Liver (tissue), 8 donors: ENCODE measurements at regions not wholly inside any gene's neighbourhood (a gene's known extent, or its start where the extent isn't known, plus 50 kb on each side); places are given as distances from the start of the nearest gene placed in this dataset.

Experiments used
- DNase-seq: peaks from one replicate; pipeline ENCODE4 v3.0.0-alpha.2; 2017; ENCODE audit warnings: low spot score
- H3K27ac ChIP-seq, 2 donors: one replicate each; pipeline ENCODE4 v1.7.0; 2013; ENCODE audit warnings: inconsistent platforms in 2 of 2, low read length in 2 of 2, control low read depth in 1 of 2, low read depth in 1 of 2, mild to moderate bottlenecking in 1 of 2
- H3K27me3 ChIP-seq, 4 donors: one replicate each; pipeline versions ENCODE4 v1.6.1 to v1.7.0; 2013; ENCODE audit warnings: low read length in 3 of 4, inconsistent platforms in 1 of 4, mild to moderate bottlenecking in 1 of 4, moderate library complexity in 1 of 4; ENCODE audit not compliant: control insufficient read depth in 4 of 4, insufficient read depth in 4 of 4
- H3K36me3 ChIP-seq, 4 donors: one replicate each; pipeline versions ENCODE4 v1.6.1 to v1.7.0; 2013; ENCODE audit warnings: low read length in 3 of 4, mild to moderate bottlenecking in 3 of 4, low read depth in 1 of 4, moderate library complexity in 1 of 4; ENCODE audit not compliant: control insufficient read depth in 4 of 4, insufficient read depth in 3 of 4
- H3K4me1 ChIP-seq, 4 donors: one replicate each; pipeline versions ENCODE4 v1.6.1 to v1.7.0; 2013; ENCODE audit warnings: low read length in 3 of 4, mild to moderate bottlenecking in 3 of 4, moderate library complexity in 1 of 4; ENCODE audit not compliant: control insufficient read depth in 4 of 4, insufficient read depth in 4 of 4
- H3K4me3 ChIP-seq, 3 donors: one replicate each; pipeline versions ENCODE4 v1.6.1 to v1.7.0; 2013; ENCODE audit warnings: low read length in 3 of 3, control low read depth in 1 of 3, low read depth in 1 of 3, mild to moderate bottlenecking in 1 of 3
- H3K9ac ChIP-seq, 2 donors: one replicate each; pipeline ENCODE4 v1.7.0; 2013; ENCODE audit warnings: low read length in 2 of 2, mild to moderate bottlenecking in 2 of 2, moderate library complexity in 2 of 2, control low read depth in 1 of 2, low read depth in 1 of 2
- H3K9me3 ChIP-seq, 4 donors: one replicate each; pipeline versions ENCODE4 v1.6.1 to v1.7.0; 2013; ENCODE audit warnings: low read length in 3 of 4; ENCODE audit not compliant: control insufficient read depth in 4 of 4
- EGR1 ChIP-seq, 2 donors: IDR thresholded peaks; 2 replicates each; pipeline ENCODE4 v1.6.1; 2016 to 2018; ENCODE audit warnings: antibody characterized with exemption in 2 of 2, low read depth in 2 of 2
- FOXA1 ChIP-seq: IDR thresholded peaks from 2 replicates; pipeline ENCODE4 v1.6.1; 2016; ENCODE audit warnings: antibody characterized with exemption
- FOXA2 ChIP-seq: IDR thresholded peaks from 2 replicates; pipeline ENCODE4 v1.6.1; 2016; ENCODE audit warnings: antibody characterized with exemption
- GABPA ChIP-seq, 2 donors: IDR thresholded peaks in 1 of 2; conservative IDR thresholded peaks in 1 of 2; 2 replicates each; pipeline ENCODE4 v1.6.1; 2016; ENCODE audit warnings: antibody characterized with exemption in 2 of 2, mild to moderate bottlenecking in 1 of 2, moderate library complexity in 1 of 2
- HNF4A ChIP-seq, 2 donors: conservative IDR thresholded peaks; 2 replicates each; pipeline ENCODE4 v1.6.1; 2016; ENCODE audit warnings: antibody characterized with exemption in 2 of 2, mild to moderate bottlenecking in 2 of 2
- HNF4G ChIP-seq: IDR thresholded peaks from 2 replicates; pipeline ENCODE4 v1.6.1; 2016; ENCODE audit warnings: antibody characterized with exemption
- JUND ChIP-seq, 2 donors: IDR thresholded peaks; 2 replicates each; pipeline ENCODE4 v1.6.1; 2016; ENCODE audit warnings: antibody characterized with exemption in 2 of 2
- NR2F2 ChIP-seq: IDR thresholded peaks from 2 replicates; pipeline ENCODE4 v1.6.1; 2016; ENCODE audit warnings: antibody characterized with exemption
- RAD21 ChIP-seq, 2 donors: IDR thresholded peaks; 2 replicates each; pipeline ENCODE4 v1.6.1; 2016; ENCODE audit warnings: antibody characterized with exemption in 2 of 2, mild to moderate bottlenecking in 2 of 2
- RXRA ChIP-seq, 2 donors: IDR thresholded peaks; 2 replicates each; pipeline ENCODE4 v1.6.1; 2017 to 2018; ENCODE audit warnings: antibody characterized with exemption in 2 of 2, mild to moderate bottlenecking in 1 of 2
- SP1 ChIP-seq: IDR thresholded peaks from 2 replicates; pipeline ENCODE4 v1.6.1; 2018; ENCODE audit warnings: antibody characterized with exemption, mild to moderate bottlenecking
- TAF1 ChIP-seq: conservative IDR thresholded peaks from 2 replicates; pipeline ENCODE4 v1.6.1; 2016; ENCODE audit warnings: antibody characterized with exemption, mild to moderate bottlenecking
- YY1 ChIP-seq: IDR thresholded peaks from 2 replicates; pipeline ENCODE4 v1.6.1; 2016; ENCODE audit warnings: antibody characterized with exemption, mild to moderate bottlenecking
- WGBS: extraction: QIAGEN DNeasy Blood & Tissue Kit; methylation state at CpG from one replicate; pipeline ENCODE4 v1.1.7; 2013; 5-methylcytosine and 5-hydroxymethylcytosine counted together
- TF ChIP-seq, protein P1 (sequence below): fragments of 150-350 bp; IDR thresholded peaks from 2 replicates; pipeline ENCODE4 v1.5.1; 2017; ENCODE audit warnings: improper control_type of control experiment, low read depth, low read length; ENCODE audit not compliant: missing input control
- TF ChIP-seq, protein P2 (sequence below): IDR thresholded peaks from 2 replicates; pipeline ENCODE4 v1.6.1; 2016; ENCODE audit warnings: antibody characterized with exemption
- TF ChIP-seq, protein P3 (sequence below): IDR thresholded peaks from 2 replicates; pipeline ENCODE4 v1.6.1; 2016; ENCODE audit warnings: antibody characterized with exemption
- TF ChIP-seq, protein P4 (sequence below): IDR thresholded peaks from 2 replicates; pipeline ENCODE4 v1.6.1; 2016; ENCODE audit warnings: antibody characterized with exemption, mild to moderate bottlenecking
- TF ChIP-seq, protein P5 (sequence below): IDR thresholded peaks from 2 replicates; pipeline ENCODE4 v1.6.1; 2016; ENCODE audit warnings: antibody characterized with exemption
- donor health status: healthy.
- donor health status: healthy.
- donor health status: healthy.
- donor health status: healthy.
- donor health status: healthy.

DNA sequence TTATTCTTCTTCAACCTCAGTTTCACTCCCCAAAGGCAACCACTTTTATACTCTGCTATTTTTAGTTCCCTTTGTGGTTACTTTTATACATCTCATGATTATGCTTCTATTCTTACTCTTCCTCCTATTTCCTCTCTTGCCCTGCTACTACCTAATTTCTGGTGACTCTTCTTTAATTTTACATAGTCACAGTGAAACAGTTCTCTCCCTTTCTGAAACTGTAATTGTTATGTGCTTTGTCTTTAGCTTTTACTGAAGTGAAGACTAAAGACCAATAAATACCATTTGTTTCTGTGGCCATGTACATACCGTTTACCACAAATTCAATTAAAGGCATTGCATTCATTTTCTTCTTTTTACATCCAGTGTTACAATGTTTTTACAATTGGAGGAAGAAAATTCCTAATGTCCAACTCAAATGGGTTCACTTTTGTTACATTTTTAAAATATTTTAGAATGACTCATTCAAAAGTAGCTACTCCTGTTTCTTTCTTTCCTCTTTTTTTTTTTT is 410.6 kb downstream of the PSAT1 start:
- DNase-seq, result no peak
- no peaks in the 10 kb centered on the region for H3K36me3 ChIP-seq
- H3K9me3 ChIP-seq, result no peaks in the 10 kb centered on the region
- H3K27me3 ChIP-seq, result no peaks in the 10 kb centered on the region
- TF ChIP-seq FOXA1 (no peak), RXRA (IDR thresholded peaks at IDR 0.05) (no peak)
- no peaks in the 10 kb centered on the region for H3K4me1 ChIP-seq
- H3K9ac ChIP-seq, result no peak overlapping the region
- H3K27ac ChIP-seq, result no peak overlapping the region
- 65% methylated on average over 1 of the region's 1 CpG for WGBS
- H3K4me3 ChIP-seq, result no peak overlapping the region

DNA sequence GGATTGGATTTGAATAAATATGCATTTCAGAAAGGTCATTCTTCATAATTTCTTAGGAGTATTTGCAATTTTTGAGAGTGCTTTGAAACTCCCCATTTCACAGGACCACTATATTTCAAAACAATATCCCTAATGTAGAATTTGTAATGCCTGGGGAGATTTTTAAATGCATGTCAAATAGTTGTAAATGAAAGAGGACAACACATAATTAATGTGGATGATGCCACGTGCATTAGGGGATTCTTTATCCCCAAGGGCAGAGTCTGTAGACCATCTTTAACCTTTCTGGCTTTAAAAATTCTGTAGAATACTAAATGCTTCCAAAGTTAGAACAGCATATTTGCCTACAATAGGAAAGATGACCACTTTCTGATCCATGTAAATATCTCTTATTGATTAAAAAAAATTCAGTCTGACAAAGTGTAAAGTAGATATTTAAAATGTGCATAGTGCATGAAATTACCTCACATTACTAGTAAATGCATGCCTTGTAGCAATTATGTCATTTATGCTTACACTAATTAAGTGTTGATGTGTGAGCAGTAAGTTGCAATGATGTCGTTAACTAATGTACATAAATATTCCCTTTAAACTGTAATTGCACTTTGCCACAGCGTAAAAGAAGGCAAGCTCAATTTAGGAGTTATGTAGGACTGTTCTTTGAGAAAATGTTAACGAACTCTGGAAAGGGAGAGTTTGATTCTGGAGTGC is 416.1 kb downstream of the PSAT1 start:
- H3K9ac ChIP-seq, result no peak overlapping the region
- no peaks in the 10 kb centered on the region for H3K9me3 ChIP-seq
- 57% methylated on average over 4 of the region's 4 CpGs for WGBS
- TF ChIP-seq FOXA2 (no peak), EGR1 (IDR thresholded peaks at IDR 0.05; ENCODE audit: low read depth in 2 of 2) (no peak), GABPA (IDR thresholded peaks at IDR 0.05 in 1 of 2, conservative IDR thresholded peaks at IDR 0.05 in 1 of 2) (no peak), NR2F2 (no peak), SP1 (no peak), FOXA1 (no peak), RAD21 (IDR thresholded peaks at IDR 0.05) (no peak), HNF4A (conservative IDR thresholded peaks at IDR 0.05) (no peak), YY1 (no peak), JUND (IDR thresholded peaks at IDR 0.05) (no peak), RXRA (IDR thresholded peaks at IDR 0.05) (no peak), HNF4G (no peak), TAF1 (no peak)
- TF ChIP-seq, protein P1, sequence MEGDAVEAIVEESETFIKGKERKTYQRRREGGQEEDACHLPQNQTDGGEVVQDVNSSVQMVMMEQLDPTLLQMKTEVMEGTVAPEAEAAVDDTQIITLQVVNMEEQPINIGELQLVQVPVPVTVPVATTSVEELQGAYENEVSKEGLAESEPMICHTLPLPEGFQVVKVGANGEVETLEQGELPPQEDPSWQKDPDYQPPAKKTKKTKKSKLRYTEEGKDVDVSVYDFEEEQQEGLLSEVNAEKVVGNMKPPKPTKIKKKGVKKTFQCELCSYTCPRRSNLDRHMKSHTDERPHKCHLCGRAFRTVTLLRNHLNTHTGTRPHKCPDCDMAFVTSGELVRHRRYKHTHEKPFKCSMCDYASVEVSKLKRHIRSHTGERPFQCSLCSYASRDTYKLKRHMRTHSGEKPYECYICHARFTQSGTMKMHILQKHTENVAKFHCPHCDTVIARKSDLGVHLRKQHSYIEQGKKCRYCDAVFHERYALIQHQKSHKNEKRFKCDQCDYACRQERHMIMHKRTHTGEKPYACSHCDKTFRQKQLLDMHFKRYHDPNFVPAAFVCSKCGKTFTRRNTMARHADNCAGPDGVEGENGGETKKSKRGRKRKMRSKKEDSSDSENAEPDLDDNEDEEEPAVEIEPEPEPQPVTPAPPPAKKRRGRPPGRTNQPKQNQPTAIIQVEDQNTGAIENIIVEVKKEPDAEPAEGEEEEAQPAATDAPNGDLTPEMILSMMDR, result no peak
- TF ChIP-seq, protein P2, sequence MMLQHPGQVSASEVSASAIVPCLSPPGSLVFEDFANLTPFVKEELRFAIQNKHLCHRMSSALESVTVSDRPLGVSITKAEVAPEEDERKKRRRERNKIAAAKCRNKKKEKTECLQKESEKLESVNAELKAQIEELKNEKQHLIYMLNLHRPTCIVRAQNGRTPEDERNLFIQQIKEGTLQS, result no peak
- TF ChIP-seq, protein P3, sequence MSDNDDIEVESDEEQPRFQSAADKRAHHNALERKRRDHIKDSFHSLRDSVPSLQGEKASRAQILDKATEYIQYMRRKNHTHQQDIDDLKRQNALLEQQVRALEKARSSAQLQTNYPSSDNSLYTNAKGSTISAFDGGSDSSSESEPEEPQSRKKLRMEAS, result no peak
- TF ChIP-seq, protein P4, sequence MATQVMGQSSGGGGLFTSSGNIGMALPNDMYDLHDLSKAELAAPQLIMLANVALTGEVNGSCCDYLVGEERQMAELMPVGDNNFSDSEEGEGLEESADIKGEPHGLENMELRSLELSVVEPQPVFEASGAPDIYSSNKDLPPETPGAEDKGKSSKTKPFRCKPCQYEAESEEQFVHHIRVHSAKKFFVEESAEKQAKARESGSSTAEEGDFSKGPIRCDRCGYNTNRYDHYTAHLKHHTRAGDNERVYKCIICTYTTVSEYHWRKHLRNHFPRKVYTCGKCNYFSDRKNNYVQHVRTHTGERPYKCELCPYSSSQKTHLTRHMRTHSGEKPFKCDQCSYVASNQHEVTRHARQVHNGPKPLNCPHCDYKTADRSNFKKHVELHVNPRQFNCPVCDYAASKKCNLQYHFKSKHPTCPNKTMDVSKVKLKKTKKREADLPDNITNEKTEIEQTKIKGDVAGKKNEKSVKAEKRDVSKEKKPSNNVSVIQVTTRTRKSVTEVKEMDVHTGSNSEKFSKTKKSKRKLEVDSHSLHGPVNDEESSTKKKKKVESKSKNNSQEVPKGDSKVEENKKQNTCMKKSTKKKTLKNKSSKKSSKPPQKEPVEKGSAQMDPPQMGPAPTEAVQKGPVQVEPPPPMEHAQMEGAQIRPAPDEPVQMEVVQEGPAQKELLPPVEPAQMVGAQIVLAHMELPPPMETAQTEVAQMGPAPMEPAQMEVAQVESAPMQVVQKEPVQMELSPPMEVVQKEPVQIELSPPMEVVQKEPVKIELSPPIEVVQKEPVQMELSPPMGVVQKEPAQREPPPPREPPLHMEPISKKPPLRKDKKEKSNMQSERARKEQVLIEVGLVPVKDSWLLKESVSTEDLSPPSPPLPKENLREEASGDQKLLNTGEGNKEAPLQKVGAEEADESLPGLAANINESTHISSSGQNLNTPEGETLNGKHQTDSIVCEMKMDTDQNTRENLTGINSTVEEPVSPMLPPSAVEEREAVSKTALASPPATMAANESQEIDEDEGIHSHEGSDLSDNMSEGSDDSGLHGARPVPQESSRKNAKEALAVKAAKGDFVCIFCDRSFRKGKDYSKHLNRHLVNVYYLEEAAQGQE, result no peak
- TF ChIP-seq, protein P5, sequence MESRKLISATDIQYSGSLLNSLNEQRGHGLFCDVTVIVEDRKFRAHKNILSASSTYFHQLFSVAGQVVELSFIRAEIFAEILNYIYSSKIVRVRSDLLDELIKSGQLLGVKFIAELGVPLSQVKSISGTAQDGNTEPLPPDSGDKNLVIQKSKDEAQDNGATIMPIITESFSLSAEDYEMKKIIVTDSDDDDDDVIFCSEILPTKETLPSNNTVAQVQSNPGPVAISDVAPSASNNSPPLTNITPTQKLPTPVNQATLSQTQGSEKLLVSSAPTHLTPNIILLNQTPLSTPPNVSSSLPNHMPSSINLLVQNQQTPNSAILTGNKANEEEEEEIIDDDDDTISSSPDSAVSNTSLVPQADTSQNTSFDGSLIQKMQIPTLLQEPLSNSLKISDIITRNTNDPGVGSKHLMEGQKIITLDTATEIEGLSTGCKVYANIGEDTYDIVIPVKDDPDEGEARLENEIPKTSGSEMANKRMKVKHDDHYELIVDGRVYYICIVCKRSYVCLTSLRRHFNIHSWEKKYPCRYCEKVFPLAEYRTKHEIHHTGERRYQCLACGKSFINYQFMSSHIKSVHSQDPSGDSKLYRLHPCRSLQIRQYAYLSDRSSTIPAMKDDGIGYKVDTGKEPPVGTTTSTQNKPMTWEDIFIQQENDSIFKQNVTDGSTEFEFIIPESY, result no peak
- no peak overlapping the region for H3K4me3 ChIP-seq
- DNase-seq, result no peak
- H3K36me3 ChIP-seq, result no peaks in the 10 kb centered on the region
- H3K27ac ChIP-seq, result no peak overlapping the region
- H3K4me1 ChIP-seq, result no peaks in the 10 kb centered on the region
- H3K27me3 ChIP-seq, result no peaks in the 10 kb centered on the region
